Astrocyte of the hippocampus (primary cell): ENCODE measurements at regions not wholly inside any gene's neighbourhood (a gene's known extent, or its start where the extent isn't known, plus 50 kb on each side); places are given as distances from the start of the nearest gene placed in this dataset.
A peak's percentile ranks its signal among the peaks of the same experiment; 100 is the strongest.
"Not testable (repeated sequence)": the region's sequence is repeated elsewhere in the genome, so short reads cannot be mapped to it uniquely, and the experiment has no call there.

Experiments used
- DNase-seq: peaks from one replicate; pipeline ENCODE4 v3.0.0; 2011; ENCODE audit warnings: low read depth, low spot score

- DNase-seq, result no peak
Observed at GRCh38 chr15:79606831-79607355, 174.8 kb downstream of the MINAR1 start.

GRCh38 chr15:79608066-79608864 is 176.1 kb downstream of the MINAR1 start:
- DNase-seq, result no peak

GRCh38 chr15:79609506-79609905 is 177.4 kb downstream of the MINAR1 start:
- DNase-seq, result no peak

- DNase-seq, result no peak
Observed at GRCh38 chr15:79610021-79610420, 177.9 kb downstream of the MINAR1 start.

GRCh38 chr15:79615754-79616153 is 183.6 kb downstream of the MINAR1 start:
- DNase-seq, result no peak

GRCh38 chr15:79617071-79617470 is 184.9 kb downstream of the MINAR1 start:
- DNase-seq, result no peak

GRCh38 chr15:79620112-79620857 is 188.1 kb downstream of the MINAR1 start:
- peak; percentile 35 for DNase-seq

- not testable (repeated sequence) for DNase-seq
Observed at GRCh38 chr15:79621805-79622204, 189.7 kb downstream of the MINAR1 start.

- DNase-seq, result no peak
Observed at GRCh38 chr15:79623488-79623887, 191.4 kb downstream of the MINAR1 start.

GRCh38 chr15:79629687-79630086 is 197.6 kb downstream of the MINAR1 start:
- peak; percentile 39 for DNase-seq

GRCh38 chr15:79632457-79632856 is 200.3 kb downstream of the MINAR1 start:
- DNase-seq, result no peak

- DNase-seq, result no peak
Observed at GRCh38 chr15:79635149-79635771, 203.1 kb downstream of the MINAR1 start.

GRCh38 chr15:79635897-79636561 is 203.9 kb downstream of the MINAR1 start:
- DNase-seq, result peak; percentile 9

GRCh38 chr15:79640206-79640605 is 208.1 kb downstream of the MINAR1 start:
- peak; percentile 95 for DNase-seq

GRCh38 chr15:79641841-79642240 is 209.7 kb downstream of the MINAR1 start:
- DNase-seq, result no peak

GRCh38 chr15:79643393-79643792 is 211.3 kb downstream of the MINAR1 start:
- no peak for DNase-seq

GRCh38 chr15:79644091-79644490 is 212.0 kb downstream of the MINAR1 start:
- peak; percentile 55 for DNase-seq

- DNase-seq, result peak; percentile 29
Observed at GRCh38 chr15:79652972-79653371, 220.8 kb downstream of the MINAR1 start.

GRCh38 chr15:79653533-79653932 is 221.4 kb downstream of the MINAR1 start:
- DNase-seq, result peak; percentile 11

GRCh38 chr15:79656151-79657000 is 224.2 kb downstream of the MINAR1 start:
- no peak for DNase-seq

- DNase-seq, result no peak
Observed at GRCh38 chr15:79657722-79658121, 225.6 kb downstream of the MINAR1 start.
